GM10266 (cell line): ENCODE measurements at regions not wholly inside any gene's neighbourhood (a gene's known extent, or its start where the extent isn't known, plus 50 kb on each side); places are given as distances from the start of the nearest gene placed in this dataset.

ENCODE experiments used
- DNase-seq: peaks from one replicate; pipeline ENCODE4 v3.0.0; 2012; ENCODE audit errors: extremely low spot score
- TF ChIP-seq, protein P1 (sequence below): IDR thresholded peaks from 2 replicates; pipeline ENCODE4 v1.5.1; 2012; ENCODE audit warnings: mild to moderate bottlenecking, low read depth; ENCODE audit not compliant: control insufficient read depth, insufficient read depth; ENCODE audit errors: missing control alignments

DNA sequence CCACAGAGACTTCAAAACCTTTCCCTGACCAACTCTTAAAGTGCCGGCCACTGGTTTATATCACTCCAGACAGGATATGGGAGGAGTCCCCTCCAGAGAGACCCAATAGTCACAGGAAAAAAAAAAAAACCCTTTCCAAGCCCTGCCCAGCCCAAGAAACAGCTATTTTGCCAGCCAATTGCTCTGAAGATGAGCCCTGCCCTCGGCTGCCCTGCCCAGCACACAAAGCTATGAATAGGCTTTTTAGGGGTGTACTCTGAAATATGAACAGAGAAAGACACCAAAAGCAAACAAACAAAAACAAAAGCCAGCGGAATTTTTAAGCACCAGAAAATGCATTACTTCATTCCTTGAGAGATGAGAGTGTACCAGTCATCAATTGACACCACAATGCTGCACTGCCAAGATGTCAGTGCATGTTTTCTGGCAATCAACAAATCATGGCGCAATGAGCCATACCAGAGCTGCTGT, 275.1 kb downstream of the C6orf118 start:
- no peak for DNase-seq
- TF ChIP-seq, protein P1, sequence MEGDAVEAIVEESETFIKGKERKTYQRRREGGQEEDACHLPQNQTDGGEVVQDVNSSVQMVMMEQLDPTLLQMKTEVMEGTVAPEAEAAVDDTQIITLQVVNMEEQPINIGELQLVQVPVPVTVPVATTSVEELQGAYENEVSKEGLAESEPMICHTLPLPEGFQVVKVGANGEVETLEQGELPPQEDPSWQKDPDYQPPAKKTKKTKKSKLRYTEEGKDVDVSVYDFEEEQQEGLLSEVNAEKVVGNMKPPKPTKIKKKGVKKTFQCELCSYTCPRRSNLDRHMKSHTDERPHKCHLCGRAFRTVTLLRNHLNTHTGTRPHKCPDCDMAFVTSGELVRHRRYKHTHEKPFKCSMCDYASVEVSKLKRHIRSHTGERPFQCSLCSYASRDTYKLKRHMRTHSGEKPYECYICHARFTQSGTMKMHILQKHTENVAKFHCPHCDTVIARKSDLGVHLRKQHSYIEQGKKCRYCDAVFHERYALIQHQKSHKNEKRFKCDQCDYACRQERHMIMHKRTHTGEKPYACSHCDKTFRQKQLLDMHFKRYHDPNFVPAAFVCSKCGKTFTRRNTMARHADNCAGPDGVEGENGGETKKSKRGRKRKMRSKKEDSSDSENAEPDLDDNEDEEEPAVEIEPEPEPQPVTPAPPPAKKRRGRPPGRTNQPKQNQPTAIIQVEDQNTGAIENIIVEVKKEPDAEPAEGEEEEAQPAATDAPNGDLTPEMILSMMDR, result no peak

DNA sequence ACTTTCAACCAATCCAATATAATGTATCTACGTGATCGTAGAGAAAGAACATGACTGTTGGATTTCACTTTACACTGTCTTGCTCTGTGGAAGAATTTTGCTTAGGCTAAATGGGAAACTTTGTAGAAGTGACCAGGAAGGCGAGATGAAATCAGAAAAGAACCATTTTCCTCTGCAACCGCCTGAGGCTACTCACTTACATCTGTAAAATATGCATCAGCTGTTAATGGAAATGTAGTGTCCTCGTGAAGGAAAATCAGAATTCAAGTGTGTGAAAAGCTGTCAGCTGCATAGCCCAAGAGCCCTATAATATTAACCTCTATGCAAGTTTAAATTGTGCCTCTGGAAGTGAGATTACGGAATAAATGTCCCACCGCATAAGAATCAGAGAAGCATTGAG, 277.9 kb downstream of the C6orf118 start:
- DNase-seq, result no peak
- TF ChIP-seq, protein P1, result no peak

DNA sequence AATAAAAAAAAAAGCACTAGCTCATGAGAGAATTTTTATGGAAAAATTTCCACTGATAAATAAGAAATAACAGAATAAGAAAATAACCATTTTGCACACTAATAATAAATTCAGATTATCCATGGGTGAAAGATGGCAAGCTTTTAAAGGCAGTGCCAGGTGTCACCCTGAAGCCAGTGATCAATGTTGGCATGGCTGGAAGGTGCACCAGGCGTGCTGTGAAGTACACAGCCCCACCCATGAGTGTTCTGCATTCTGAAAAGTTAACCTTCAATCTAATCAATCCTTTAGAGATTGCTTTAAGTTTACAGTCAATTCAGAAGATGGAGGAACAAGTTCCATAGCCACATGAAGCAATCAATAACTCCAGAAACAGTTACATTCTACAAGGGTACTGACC, 284.4 kb downstream of the C6orf118 start:
- TF ChIP-seq, protein P1, result no peak
- no peak for DNase-seq

DNA sequence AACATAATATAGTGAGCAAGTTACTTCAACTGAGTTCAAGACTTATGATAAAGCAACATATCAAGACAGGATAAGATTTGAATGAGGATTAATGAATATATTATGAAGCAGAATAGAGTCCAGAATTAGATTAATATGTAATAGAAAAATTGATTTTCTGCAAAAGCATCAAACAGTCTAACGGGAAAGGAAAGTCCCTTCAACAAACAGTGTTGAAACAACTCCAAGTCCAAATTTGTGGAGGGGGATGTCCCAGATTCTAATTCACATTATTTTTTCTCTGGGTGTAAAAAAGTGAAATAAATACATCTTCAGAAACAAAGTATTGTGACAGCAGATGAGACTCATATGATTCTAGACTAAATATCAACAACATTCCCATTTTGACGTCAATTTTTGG, 289.7 kb downstream of the C6orf118 start:
- TF ChIP-seq, protein P1, result no peak
- DNase-seq, result no peak

DNA sequence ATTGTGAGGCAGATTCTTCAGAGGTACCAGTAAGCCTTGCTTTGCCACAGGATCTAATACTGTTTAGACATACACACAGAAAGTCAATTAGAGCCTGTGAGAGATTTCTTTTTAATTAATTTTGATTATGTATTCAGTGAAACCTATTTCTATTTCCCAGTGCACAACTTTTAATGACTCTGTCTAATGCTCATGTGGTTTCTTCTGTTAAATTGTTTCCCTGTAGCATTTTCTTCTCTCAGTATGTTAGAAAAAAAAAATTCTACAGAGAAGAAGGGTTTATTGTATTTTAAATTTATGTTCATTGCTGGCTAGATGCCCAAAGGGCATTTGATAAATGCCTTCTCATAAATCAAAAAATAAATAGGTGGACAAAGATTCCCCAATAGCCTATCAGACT, 293.7 kb downstream of the C6orf118 start:
- TF ChIP-seq, protein P1, result no peak
- no peak for DNase-seq

DNA sequence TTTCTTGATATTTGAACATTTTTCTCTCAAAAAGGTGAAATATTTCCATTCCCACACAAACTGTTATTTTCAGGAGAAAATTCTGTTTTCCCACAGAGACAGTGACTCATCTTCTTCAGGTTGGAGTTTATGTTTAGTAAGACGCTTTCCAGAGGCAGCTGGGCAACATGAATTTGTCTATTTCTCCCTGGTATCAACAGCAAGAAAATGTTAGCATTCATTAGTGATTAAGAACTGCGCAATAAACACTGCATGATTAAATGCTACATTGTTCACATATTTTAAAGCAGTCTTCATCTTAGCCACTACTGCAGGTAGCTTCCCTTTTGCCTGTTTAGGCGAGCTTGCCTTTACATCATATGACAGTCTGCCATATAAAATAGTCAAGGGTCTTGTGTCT, 295.7 kb downstream of the C6orf118 start:
- DNase-seq, result no peak

DNA sequence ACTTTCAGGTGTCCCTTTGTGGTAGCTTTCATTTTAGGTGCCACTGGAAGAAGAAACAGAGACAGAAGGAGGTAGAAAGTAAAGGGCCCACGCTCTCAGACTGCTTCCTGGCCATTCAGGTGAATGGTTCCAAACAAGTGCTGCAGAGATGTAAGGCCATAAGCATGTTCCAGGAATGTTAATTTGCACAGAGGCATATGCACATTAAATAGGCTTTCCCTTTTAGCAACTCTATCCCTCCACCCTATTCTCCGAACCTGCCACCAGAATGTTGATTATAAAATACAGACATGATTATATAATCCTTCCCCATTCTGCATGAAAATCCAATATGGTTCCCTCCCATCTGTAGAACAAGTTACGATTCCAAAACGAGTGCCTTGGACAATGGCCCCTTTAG, 297.2 kb downstream of the C6orf118 start:
- TF ChIP-seq, protein P1, result no peak
- no peak for DNase-seq

More for the DNA sequence above, 295.7 kb downstream of the C6orf118 start:
- TF ChIP-seq, protein P1, result no peak
